HEK293 (cell line): ENCODE measurements at regions not wholly inside any gene's neighbourhood (a gene's known extent, or its start where the extent isn't known, plus 50 kb on each side); places are given as distances from the start of the nearest gene placed in this dataset.

Experiments used
- CTCF ChIP-seq: fragments of 450-650 bp; formaldehyde crosslinking; IDR thresholded peaks from 2 replicates; pipeline ENCODE4 v1.5.1; 2016; ENCODE audit warnings: missing biosample characterization, missing genetic modification characterization
- ZNF133 ChIP-seq: fragments of 450-650 bp; formaldehyde crosslinking; IDR thresholded peaks from 2 replicates; pipeline ENCODE4 v1.5.1; 2016; ENCODE audit warnings: missing biosample characterization, missing genetic modification characterization

DNA sequence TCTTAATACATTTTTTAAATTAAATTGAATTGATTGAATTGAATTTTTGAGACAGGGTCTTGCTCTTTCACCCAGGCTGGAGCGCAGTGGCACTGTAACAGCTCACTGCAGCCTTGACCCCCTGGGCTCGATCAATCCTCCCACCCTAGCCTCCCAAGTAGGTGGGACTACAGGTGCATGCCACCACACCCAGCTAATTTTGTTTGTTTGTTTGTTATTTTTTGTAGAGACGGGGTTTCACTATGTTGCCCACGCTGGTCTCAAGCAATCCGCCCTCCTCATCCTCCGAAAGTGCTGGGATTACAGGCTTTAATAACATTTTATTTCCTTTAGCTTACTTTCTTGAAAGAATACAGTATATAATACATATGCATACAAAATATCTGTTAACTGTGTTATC lies 226.9 kb downstream of the BUD13 start:
- no peak for TF ChIP-seq CTCF (tag by site-specific recombination)
- TF ChIP-seq ZNF133 (tag by site-specific recombination) = no peak
